GM18861 (cell line): ENCODE measurements at regions not wholly inside any gene's neighbourhood (a gene's known extent, or its start where the extent isn't known, plus 50 kb on each side); places are given as distances from the start of the nearest gene placed in this dataset.
"Not testable (repeated sequence)": the region's sequence is repeated elsewhere in the genome, so short reads cannot be mapped to it uniquely, and the experiment has no call there.

Source experiments
- ATAC-seq: cut with Tn5 transposase; IDR thresholded peaks from one replicate; pipeline ENCODE4 v1.9.1; 2021; ENCODE audit not compliant: unreplicated experiment

- no peak for ATAC-seq
These were observed 241.4 kb upstream of the DGKB start for GRCh38 chr7:15143936-15144335.

- ATAC-seq = no peak
These were observed 240.6 kb upstream of the DGKB start for GRCh38 chr7:15143121-15143520.

GRCh38 chr7:15140431-15140830 is 237.9 kb upstream of the DGKB start:
- no peak for ATAC-seq

- no peak for ATAC-seq
These were observed 229.1 kb upstream of the DGKB start for GRCh38 chr7:15131661-15132060.

- no peak for ATAC-seq
These were observed 228.4 kb upstream of the DGKB start for GRCh38 chr7:15130666-15131541.

GRCh38 chr7:15128716-15129115 is 226.2 kb upstream of the DGKB start:
- ATAC-seq = no peak

- not testable (repeated sequence) for ATAC-seq
These were observed 224.1 kb upstream of the DGKB start for GRCh38 chr7:15126653-15127052.

GRCh38 chr7:15123901-15124300 is 221.3 kb upstream of the DGKB start:
- no peak for ATAC-seq

- no peak for ATAC-seq
These were observed 211.2 kb upstream of the DGKB start for GRCh38 chr7:15113752-15114151.

GRCh38 chr7:15105711-15106110 is 203.2 kb upstream of the DGKB start:
- ATAC-seq = no peak

- ATAC-seq = no peak
These were observed 202.0 kb upstream of the DGKB start for GRCh38 chr7:15104411-15105092.

GRCh38 chr7:15099074-15099473 is 196.5 kb upstream of the DGKB start:
- ATAC-seq = no peak

GRCh38 chr7:15096853-15097252 is 194.3 kb upstream of the DGKB start:
- no peak for ATAC-seq

GRCh38 chr7:15094989-15095388 is 192.4 kb upstream of the DGKB start:
- ATAC-seq = no peak

- ATAC-seq = no peak
These were observed 185.2 kb upstream of the DGKB start for GRCh38 chr7:15087771-15088170.

GRCh38 chr7:15086862-15087261 is 184.3 kb upstream of the DGKB start:
- no peak for ATAC-seq

GRCh38 chr7:15086131-15086611 is 183.6 kb upstream of the DGKB start:
- ATAC-seq = no peak

GRCh38 chr7:15085366-15085765 is 182.8 kb upstream of the DGKB start:
- ATAC-seq = no peak

- ATAC-seq = no peak
These were observed 181.8 kb upstream of the DGKB start for GRCh38 chr7:15084368-15084767.

GRCh38 chr7:15081891-15082290 is 179.3 kb upstream of the DGKB start:
- ATAC-seq = no peak

- ATAC-seq = no peak
These were observed 170.8 kb upstream of the DGKB start for GRCh38 chr7:15073301-15073700.

GRCh38 chr7:15068324-15068723 is 165.8 kb upstream of the DGKB start:
- ATAC-seq = no peak
